Loucy (cell line): ENCODE measurements at regions not wholly inside any gene's neighbourhood (a gene's known extent, or its start where the extent isn't known, plus 50 kb on each side); places are given as distances from the start of the nearest gene placed in this dataset.

Experiments used
- CTCF ChIP-seq: fragments of 200-600 bp; sonication (generic); conservative IDR thresholded peaks from 2 replicates; pipeline ENCODE4 v1.5.1; 2014; ENCODE audit warnings: mild to moderate bottlenecking, antibody characterized with exemption, low read length
- EZH2phosphoT487 ChIP-seq: fragments of 200-600 bp; IDR thresholded peaks from 2 replicates; pipeline ENCODE4 v1.6.1; 2018; ENCODE audit warnings: antibody characterized with exemption, mild to moderate bottlenecking, moderate library complexity, borderline replicate concordance

DNA sequence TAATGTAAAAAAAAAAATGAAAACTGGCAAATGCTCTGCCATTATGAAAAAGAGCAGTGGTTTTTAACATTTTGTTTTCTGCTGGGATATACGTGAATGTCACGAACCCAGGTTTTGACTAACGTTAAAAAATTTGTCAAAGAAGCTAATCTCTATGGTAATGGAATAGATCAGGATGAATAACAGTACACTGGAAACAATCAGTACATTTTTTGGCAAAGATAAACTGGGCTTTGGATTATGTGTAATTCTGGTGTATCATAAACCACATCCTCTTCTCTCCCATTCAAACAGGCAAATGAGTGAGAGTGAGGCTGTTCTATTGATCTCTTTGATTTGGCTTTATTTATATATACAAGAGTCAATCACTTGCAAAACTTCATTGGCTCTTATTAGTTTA is 207.0 kb upstream of the IRX3 start:
- TF ChIP-seq CTCF = no peak
- no peak for TF ChIP-seq EZH2phosphoT487
